ENCODE measurements at regions not wholly inside any gene's neighbourhood (a gene's known extent, or its start where the extent isn't known, plus 50 kb on each side); places are given as distances from the start of the nearest gene placed in this dataset.
"Not testable (repeated sequence)": the region's sequence is repeated elsewhere in the genome, so short reads cannot be mapped to it uniquely, and the experiment has no call there.

DNA sequence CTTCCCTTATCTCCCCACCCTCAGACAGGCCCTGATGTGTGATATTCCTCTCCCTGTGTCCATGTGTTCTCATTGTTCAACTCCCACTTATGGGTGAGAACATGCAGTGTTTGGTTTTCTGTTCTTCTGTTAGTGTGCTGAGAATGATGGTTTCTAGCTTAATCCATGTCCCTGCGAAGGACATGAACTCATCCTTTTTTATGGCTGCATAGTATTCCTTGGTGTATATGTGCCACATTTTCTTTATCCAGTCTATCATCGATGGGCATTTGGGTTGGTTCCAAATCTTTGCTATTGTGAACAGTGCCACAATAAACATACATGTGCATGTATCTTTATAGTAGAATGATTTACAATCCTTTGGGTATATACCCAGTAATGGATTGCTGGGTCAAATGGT lies 207.6 kb downstream of the RASSF9 start:
- TF ChIP-seq, protein P1, sequence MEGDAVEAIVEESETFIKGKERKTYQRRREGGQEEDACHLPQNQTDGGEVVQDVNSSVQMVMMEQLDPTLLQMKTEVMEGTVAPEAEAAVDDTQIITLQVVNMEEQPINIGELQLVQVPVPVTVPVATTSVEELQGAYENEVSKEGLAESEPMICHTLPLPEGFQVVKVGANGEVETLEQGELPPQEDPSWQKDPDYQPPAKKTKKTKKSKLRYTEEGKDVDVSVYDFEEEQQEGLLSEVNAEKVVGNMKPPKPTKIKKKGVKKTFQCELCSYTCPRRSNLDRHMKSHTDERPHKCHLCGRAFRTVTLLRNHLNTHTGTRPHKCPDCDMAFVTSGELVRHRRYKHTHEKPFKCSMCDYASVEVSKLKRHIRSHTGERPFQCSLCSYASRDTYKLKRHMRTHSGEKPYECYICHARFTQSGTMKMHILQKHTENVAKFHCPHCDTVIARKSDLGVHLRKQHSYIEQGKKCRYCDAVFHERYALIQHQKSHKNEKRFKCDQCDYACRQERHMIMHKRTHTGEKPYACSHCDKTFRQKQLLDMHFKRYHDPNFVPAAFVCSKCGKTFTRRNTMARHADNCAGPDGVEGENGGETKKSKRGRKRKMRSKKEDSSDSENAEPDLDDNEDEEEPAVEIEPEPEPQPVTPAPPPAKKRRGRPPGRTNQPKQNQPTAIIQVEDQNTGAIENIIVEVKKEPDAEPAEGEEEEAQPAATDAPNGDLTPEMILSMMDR (IDR thresholded peaks at IDR 0.05), result not testable (repeated sequence)
- not testable (repeated sequence) for TF ChIP-seq EZH2phosphoT487, EZH2 (IDR thresholded peaks at IDR 0.05)

Measured in neural progenitor cell (in vitro differentiated cells).